22Rv1 (cell line): ENCODE measurements at regions not wholly inside any gene's neighbourhood (a gene's known extent, or its start where the extent isn't known, plus 50 kb on each side); places are given as distances from the start of the nearest gene placed in this dataset.

Experiments
- ZFX ChIP-seq: fragments of 450-650 bp; IDR thresholded peaks from 2 replicates; pipeline ENCODE4 v1.6.1; 2017; ENCODE audit warnings: antibody characterized with exemption, borderline replicate concordance
- TF ChIP-seq, protein P1 (sequence below): fragments of 450-650 bp; IDR thresholded peaks from 2 replicates; pipeline ENCODE4 v1.5.1; 2017; ENCODE audit warnings: mild to moderate bottlenecking

DNA sequence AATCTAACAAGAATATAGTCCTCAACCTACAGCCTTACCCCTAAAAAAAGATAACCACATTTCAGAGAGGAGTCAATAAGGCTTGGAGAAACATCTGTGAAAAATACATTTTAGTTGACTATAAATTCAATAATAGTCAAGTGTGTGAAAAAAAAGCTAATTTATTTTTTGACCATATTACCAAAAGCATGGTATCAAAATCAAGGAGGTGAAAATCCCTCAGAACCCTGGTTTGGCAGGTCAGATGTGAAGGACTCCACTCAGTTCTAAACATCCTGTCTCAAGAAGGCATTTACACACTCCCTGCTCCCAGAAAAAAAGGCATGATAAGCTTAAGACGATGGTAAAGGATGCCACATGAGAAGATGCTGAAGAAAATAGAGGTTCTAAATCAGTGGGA is 745.1 kb upstream of the TENM3 start:
- TF ChIP-seq, protein P1, sequence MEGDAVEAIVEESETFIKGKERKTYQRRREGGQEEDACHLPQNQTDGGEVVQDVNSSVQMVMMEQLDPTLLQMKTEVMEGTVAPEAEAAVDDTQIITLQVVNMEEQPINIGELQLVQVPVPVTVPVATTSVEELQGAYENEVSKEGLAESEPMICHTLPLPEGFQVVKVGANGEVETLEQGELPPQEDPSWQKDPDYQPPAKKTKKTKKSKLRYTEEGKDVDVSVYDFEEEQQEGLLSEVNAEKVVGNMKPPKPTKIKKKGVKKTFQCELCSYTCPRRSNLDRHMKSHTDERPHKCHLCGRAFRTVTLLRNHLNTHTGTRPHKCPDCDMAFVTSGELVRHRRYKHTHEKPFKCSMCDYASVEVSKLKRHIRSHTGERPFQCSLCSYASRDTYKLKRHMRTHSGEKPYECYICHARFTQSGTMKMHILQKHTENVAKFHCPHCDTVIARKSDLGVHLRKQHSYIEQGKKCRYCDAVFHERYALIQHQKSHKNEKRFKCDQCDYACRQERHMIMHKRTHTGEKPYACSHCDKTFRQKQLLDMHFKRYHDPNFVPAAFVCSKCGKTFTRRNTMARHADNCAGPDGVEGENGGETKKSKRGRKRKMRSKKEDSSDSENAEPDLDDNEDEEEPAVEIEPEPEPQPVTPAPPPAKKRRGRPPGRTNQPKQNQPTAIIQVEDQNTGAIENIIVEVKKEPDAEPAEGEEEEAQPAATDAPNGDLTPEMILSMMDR: no peak
- no peak for TF ChIP-seq ZFX
